Suprapubic skin (tissue), 4 donors: ENCODE measurements at regions not wholly inside any gene's neighbourhood (a gene's known extent, or its start where the extent isn't known, plus 50 kb on each side); places are given as distances from the start of the nearest gene placed in this dataset.
"Not testable (repeated sequence)": the region's sequence is repeated elsewhere in the genome, so short reads cannot be mapped to it uniquely, and the experiment has no call there.

Experiments used
- DNase-seq, 2 donors: peaks; one replicate each; pipeline ENCODE4 v3.0.0-alpha.2; 2019; ENCODE audit warnings: low spot score in 2 of 2
- H3K27ac ChIP-seq: fragments of 200-600 bp; sonication (generic); one replicate; pipeline ENCODE4 v1.5.1; 2019
- H3K27me3 ChIP-seq: fragments of 200-600 bp; sonication (generic); one replicate; pipeline ENCODE4 v1.5.1; 2019
- H3K36me3 ChIP-seq: fragments of 200-600 bp; sonication (generic); one replicate; pipeline ENCODE4 v1.5.1; 2019
- H3K4me1 ChIP-seq: fragments of 200-600 bp; sonication (generic); one replicate; pipeline ENCODE4 v1.5.1; 2019
- H3K4me3 ChIP-seq: fragments of 200-600 bp; sonication (generic); one replicate; pipeline ENCODE4 v1.5.1; 2019; ENCODE audit warnings: mild to moderate bottlenecking
- H3K9me3 ChIP-seq: fragments of 200-600 bp; sonication (generic); one replicate; pipeline ENCODE4 v1.5.1; 2019
- CTCF ChIP-seq, 2 donors: fragments of 200-600 bp in 1 of 2; fragments of 450-650 bp in 1 of 2; sonication (generic) in 1 of 2; IDR thresholded peaks; one replicate each; pipeline ENCODE4 v1.5.1; 2016 to 2019; ENCODE audit warnings: antibody characterized with exemption in 2 of 2, mild to moderate bottlenecking in 1 of 2, moderate library complexity in 1 of 2
- EP300 ChIP-seq: sonication (generic); formaldehyde crosslinking; IDR thresholded peaks from one replicate; pipeline ENCODE4 v1.6.1; 2017; ENCODE audit warnings: antibody characterized with exemption
- POLR2A ChIP-seq, 2 donors: fragments of 450-650 bp; IDR thresholded peaks; one replicate each; pipeline ENCODE4 v1.6.1; 2017; ENCODE audit warnings: antibody characterized with exemption in 2 of 2, mild to moderate bottlenecking in 2 of 2, moderate library complexity in 2 of 2
- POLR2AphosphoS5 ChIP-seq, 3 donors: sonication (generic); formaldehyde crosslinking; IDR thresholded peaks; one replicate each; pipeline ENCODE4 v1.6.1; 2017; ENCODE audit warnings: antibody characterized with exemption in 3 of 3
- WGBS: methylation state at CpG from one replicate; pipeline ENCODE4 v1.1.5; 2018; 5-methylcytosine and 5-hydroxymethylcytosine counted together

- H3K4me3 ChIP-seq = no peak overlapping the region
- H3K27ac ChIP-seq = no peak overlapping the region
- TF ChIP-seq EP300 (no peak), CTCF (IDR thresholded peaks at IDR 0.05) (no peak), POLR2AphosphoS5 (IDR thresholded peaks at IDR 0.05) (no peak), POLR2A (IDR thresholded peaks at IDR 0.05) (no peak)
- no peaks in the 10 kb centered on the region for H3K4me1 ChIP-seq
- DNase-seq = no peak
- H3K27me3 ChIP-seq = no peaks in the 10 kb centered on the region
- H3K9me3 ChIP-seq = no peaks in the 10 kb centered on the region
- no peaks in the 10 kb centered on the region for H3K36me3 ChIP-seq
- 66% methylated on average over 8 of the region's 8 CpGs for WGBS
Observed at GRCh38 chr10:70984986-70985722, 96.8 kb upstream of the PCBD1 start.

DNA sequence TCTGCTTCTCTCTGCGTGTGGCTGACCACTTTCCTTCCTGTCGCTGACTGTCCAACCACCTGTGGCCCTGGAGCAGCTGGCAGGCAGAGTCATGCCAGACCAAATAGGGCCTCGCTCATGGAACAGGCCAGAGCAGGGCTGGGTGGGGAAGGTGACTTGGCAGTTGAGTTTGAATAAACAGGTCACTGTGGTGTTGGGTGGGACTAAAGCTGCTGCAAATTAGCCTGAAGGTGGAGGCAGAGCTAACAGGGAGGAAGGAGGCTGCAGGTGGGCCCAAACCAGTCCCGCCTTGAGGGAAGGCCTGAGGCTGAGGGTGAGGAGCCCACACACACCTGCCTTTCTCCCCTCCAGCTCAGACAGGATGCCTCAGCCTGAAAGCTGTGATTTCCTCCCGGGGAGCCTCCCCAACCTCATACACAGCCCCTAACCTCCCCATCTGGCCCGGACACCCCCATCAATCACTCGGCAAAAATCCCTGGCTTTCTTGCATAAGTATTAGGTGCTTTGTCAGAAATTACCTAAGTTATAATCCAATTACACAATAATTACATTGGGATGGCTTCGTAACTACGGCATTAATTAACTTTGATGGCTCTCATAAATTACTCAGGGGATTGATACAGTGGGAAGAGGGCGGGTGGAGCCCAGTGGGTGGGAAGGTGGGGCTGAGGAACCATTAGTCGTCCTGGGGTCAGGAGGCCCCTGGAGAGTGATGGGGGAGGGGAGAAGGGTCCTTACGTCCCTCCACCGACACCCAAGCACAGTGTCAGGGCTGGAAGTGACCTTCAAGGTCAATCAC is 97.7 kb upstream of the PCBD1 start:
- no peak for DNase-seq
- Histone ChIP-seq H3K4me1 (no peaks in the 10 kb centered on the region), H3K9me3 (no peaks in the 10 kb centered on the region), H3K4me3 (no peak overlapping the region), H3K36me3 (no peaks in the 10 kb centered on the region), H3K27ac (no peak overlapping the region), H3K27me3 (no peaks in the 10 kb centered on the region)
- TF ChIP-seq CTCF (IDR thresholded peaks at IDR 0.05) = no peak
- no peak for TF ChIP-seq POLR2A (IDR thresholded peaks at IDR 0.05)
- no peak for TF ChIP-seq EP300
- 45% methylated on average over 12 of the region's 13 CpGs for WGBS

- no peak overlapping the region for H3K27ac ChIP-seq
- H3K4me1 ChIP-seq = no peaks in the 10 kb centered on the region
- H3K9me3 ChIP-seq = no peaks in the 10 kb centered on the region
- no peaks in the 10 kb centered on the region for H3K36me3 ChIP-seq
- TF ChIP-seq CTCF (IDR thresholded peaks at IDR 0.05) (no peak), POLR2A (IDR thresholded peaks at IDR 0.05) (no peak), EP300 (no peak), POLR2AphosphoS5 (IDR thresholded peaks at IDR 0.05) (no peak)
- 79% methylated on average over 7 of the region's 7 CpGs for WGBS
- H3K4me3 ChIP-seq = no peak overlapping the region
- no peak for DNase-seq
- H3K27me3 ChIP-seq = no peaks in the 10 kb centered on the region
Observed at GRCh38 chr10:70986623-70986950, 98.2 kb upstream of the PCBD1 start.

GRCh38 chr10:70987396-70988130 is 99.2 kb upstream of the PCBD1 start:
- no peaks in the 10 kb centered on the region for H3K4me1 ChIP-seq
- no peaks in the 10 kb centered on the region for H3K27me3 ChIP-seq
- no peak overlapping the region for H3K4me3 ChIP-seq
- WGBS = 91% methylated on average over 15 of the region's 16 CpGs
- H3K9me3 ChIP-seq = no peaks in the 10 kb centered on the region
- TF ChIP-seq POLR2A (IDR thresholded peaks at IDR 0.05) (no peak), EP300 (no peak), CTCF (IDR thresholded peaks at IDR 0.05) (no peak), POLR2AphosphoS5 (IDR thresholded peaks at IDR 0.05) (no peak)
- no peaks in the 10 kb centered on the region for H3K36me3 ChIP-seq
- DNase-seq = no peak
- H3K27ac ChIP-seq = no peak overlapping the region

GRCh38 chr10:70990156-70990555 is 101.8 kb upstream of the PCBD1 start:
- WGBS = 73% methylated on average over 8 of the region's 8 CpGs
- not testable (repeated sequence) for H3K27me3 ChIP-seq, H3K27ac ChIP-seq, H3K9me3 ChIP-seq, DNase-seq, H3K4me3 ChIP-seq, H3K36me3 ChIP-seq, H3K4me1 ChIP-seq
